OCI-M1 (cell line): ENCODE measurements at regions not wholly inside any gene's neighbourhood (a gene's known extent, or its start where the extent isn't known, plus 50 kb on each side); places are given as distances from the start of the nearest gene placed in this dataset.
A peak's percentile ranks its signal among the peaks of the same experiment; 100 is the strongest.
"Not testable (repeated sequence)": the region's sequence is repeated elsewhere in the genome, so short reads cannot be mapped to it uniquely, and the experiment has no call there.

Source experiments
- DNase-seq: peaks from one replicate; lab custom pipeline; 2025; lab: John Stamatoyannopoulos, UW

- no peak for DNase-seq
Measured at GRCh38 chr1:68673771-68674170, 176.9 kb upstream of the DEPDC1 start.

GRCh38 chr1:68675336-68675735 lies 178.5 kb upstream of the DEPDC1 start:
- no peak for DNase-seq

DNA sequence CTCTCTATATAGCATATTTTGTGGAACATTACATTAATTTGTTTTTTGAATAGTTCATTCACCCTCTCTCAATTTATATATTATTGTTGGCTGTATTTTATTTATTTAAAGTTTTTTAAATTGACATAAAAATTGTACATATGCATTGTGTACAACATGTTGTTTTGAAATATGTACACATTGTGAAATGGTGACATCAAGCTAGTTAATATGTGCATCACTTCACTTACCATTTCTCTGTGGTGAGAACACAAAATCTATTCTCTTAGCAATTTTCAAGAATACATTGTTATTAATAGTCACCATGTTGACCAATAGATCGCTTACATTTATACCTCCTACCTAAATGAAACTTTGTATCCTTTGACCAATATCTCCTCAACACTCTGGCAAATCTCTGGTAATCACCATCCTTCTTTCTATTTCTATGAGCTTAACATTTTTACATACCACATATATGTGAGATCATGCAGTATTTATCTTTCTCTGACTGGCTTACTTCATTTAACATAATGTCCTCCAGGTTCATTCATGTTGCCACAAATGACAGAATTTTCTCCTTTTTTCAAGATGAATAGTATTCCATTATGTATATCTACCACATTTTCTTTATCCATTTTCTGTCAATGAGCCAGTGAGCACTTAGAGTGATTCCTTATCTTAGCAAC lies 180.9 kb upstream of the DEPDC1 start:
- DNase-seq: no peak

- DNase-seq: no peak
Measured at GRCh38 chr1:68696221-68696620, 199.3 kb upstream of the DEPDC1 start.

DNA sequence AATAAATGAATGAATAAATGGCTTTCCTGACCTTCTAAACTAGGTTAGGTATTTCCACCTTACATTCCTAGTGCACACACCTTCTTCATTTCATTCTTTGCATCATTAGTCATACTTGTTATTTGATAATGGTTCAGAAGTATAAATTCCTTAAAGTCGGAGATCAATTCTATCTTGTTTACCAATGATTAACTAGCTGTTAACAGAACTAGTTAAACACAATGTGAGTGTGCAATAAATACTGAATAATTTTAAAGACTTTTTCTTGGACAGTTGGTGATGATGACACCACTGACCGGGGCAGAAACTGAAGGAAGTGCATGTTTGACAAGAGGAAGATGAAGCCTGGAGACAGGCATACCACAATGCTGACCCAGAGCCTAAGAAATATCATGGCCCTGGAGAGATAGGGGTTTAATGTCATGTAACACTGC lies 207.1 kb upstream of the DEPDC1 start:
- DNase-seq: peak; percentile 10

GRCh38 chr1:68704800-68705443 lies 208.0 kb upstream of the DEPDC1 start:
- DNase-seq: no peak

GRCh38 chr1:68705466-68705865 lies 208.6 kb upstream of the DEPDC1 start:
- no peak for DNase-seq

GRCh38 chr1:68706639-68707317 lies 209.9 kb upstream of the DEPDC1 start:
- no peak for DNase-seq

DNA sequence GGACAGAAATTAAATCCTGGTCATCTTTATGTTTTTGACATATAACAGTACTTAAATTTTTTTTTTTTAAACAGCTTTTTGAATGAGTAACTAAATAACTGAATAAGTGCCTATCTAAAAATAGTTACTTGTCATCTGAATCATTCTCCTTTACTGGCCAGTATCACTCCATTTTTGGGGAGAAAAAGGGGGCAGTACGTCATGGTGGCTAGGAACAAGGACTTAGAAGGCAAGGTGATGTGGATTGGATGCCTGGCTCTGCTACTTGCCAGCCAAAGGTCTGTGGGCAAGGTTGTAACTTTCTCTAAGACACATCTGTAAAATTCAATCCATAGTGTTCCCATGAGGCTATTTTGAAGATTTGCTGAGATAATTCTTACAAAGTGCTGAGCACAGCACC lies 220.4 kb upstream of the DEPDC1 start:
- DNase-seq: no peak

- DNase-seq: no peak
Measured at GRCh38 chr1:68720476-68720875, 223.6 kb upstream of the DEPDC1 start.

GRCh38 chr1:68723791-68724190 lies 226.9 kb upstream of the DEPDC1 start:
- DNase-seq: no peak

GRCh38 chr1:68725001-68725752 lies 228.3 kb upstream of the DEPDC1 start:
- no peak for DNase-seq

DNA sequence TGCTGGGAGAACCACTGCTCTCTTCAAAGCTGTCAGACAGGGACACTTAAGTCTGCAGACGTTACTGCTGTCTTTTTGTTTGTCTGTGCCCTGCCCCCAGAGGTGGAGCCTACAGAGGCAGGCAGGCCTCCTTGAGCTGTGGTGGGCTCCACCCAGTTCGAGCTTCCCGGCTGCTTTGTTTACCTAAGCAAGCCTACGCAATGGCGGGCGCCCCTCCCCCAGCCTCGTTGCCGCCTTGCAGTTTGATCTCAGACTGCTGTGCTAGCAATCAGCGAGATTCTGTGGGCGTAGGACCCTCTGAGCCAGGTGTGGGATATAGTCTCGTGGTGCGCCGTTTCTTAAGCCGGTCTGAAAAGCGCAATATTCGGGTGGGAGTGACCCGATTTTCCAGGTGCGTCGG lies 242.6 kb upstream of the DEPDC1 start:
- not testable (repeated sequence) for DNase-seq

GRCh38 chr1:68745011-68745410 lies 248.1 kb upstream of the DEPDC1 start:
- no peak for DNase-seq

DNA sequence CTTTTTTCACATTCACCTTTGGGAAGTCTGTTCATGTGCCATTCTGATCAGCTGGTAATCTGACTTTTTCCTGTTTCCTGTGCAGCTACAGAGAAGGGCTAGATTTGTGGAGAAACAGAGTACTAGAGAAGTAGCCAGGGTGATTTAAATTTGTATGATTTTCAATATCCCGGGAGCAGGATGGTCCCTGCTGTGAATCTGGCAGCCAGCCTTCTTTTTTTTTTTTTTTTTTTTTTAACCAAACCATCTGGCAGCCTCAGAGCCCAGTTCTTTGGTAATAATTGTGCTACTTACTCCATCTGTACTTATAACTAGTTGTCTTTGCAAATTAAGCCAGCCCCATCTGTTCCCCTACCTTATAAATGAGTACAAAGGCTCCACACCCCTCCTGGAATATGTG lies 248.6 kb upstream of the DEPDC1 start:
- no peak for DNase-seq

- DNase-seq: no peak
Measured at GRCh38 chr1:68746378-68746777, 249.5 kb upstream of the DEPDC1 start.

- DNase-seq: no peak
Measured at GRCh38 chr1:68751723-68752122, 254.8 kb upstream of the DEPDC1 start.

GRCh38 chr1:68758666-68759209 lies 261.9 kb upstream of the DEPDC1 start:
- DNase-seq: no peak

GRCh38 chr1:68767941-68768340 lies 271.1 kb upstream of the DEPDC1 start:
- no peak for DNase-seq

- DNase-seq: no peak
Measured at GRCh38 chr1:68770817-68771216, 273.9 kb upstream of the DEPDC1 start.

DNA sequence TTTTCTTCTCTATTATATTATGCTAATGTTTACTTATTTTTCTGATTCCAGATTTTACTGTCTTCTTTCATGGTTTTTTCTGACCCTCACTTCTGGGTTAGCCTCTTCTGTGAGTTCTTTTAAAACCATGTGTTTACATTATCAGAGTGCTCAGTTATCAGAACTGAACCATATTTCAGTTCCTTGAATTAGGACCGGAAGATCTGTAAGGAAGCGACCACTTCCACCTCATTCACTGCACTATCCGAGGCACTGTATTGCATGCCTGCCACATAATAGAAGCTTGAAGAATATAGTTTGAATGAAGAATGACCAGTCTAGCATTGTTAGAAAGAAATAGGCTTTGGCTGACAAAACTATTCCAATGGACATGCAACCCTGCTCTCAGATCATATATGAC lies 281.0 kb upstream of the DEPDC1 start:
- DNase-seq: peak; percentile 78

GRCh38 chr1:68779841-68780240 lies 283.0 kb upstream of the DEPDC1 start:
- not testable (repeated sequence) for DNase-seq
